HG03066 (cell line): ENCODE measurements at regions not wholly inside any gene's neighbourhood (a gene's known extent, or its start where the extent isn't known, plus 50 kb on each side); places are given as distances from the start of the nearest gene placed in this dataset.
"Not testable (repeated sequence)": the region's sequence is repeated elsewhere in the genome, so short reads cannot be mapped to it uniquely, and the experiment has no call there.

Experiments used
- ATAC-seq: cut with Tn5 transposase; IDR thresholded peaks from one replicate; pipeline ENCODE4 v1.9.1; 2021; ENCODE audit warnings: low read depth; ENCODE audit not compliant: unreplicated experiment

DNA sequence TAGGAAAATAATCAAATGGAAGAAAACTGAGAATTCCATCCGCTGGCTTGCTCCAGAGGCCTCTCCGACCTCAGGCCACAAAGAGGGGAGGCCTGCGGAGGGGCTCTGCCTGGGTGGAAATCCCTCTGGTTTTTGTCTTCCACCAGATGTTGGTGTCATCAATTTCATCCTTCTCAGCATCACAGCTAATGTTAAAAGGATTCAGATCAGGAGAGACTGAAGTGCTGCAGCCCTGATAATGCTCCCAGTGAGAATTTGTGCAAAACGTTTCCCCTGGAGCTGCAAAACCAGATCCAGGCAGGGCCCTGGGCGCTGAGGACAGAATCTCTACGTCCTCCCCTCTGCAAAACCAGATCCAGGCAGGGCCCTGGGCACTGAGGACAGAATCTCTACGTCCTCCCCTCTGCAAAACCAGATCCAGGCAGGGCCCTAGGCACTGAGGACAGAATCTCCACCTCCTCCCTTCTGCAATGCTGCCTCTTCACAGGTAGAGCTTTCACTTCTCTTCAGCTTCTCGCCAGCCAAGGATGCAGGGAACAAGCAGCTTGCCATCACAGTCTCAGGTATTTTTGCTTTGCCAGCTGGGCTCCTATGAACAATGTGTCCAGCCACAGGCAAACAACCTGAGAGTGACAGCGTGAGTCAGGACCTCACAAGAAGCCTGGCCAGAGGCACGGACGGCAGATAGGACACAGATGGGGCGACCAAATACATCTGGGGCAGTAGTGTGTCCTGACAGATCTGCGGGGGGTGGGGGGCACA is 81.2 kb downstream of the TMEM18 start:
- no peak for ATAC-seq

DNA sequence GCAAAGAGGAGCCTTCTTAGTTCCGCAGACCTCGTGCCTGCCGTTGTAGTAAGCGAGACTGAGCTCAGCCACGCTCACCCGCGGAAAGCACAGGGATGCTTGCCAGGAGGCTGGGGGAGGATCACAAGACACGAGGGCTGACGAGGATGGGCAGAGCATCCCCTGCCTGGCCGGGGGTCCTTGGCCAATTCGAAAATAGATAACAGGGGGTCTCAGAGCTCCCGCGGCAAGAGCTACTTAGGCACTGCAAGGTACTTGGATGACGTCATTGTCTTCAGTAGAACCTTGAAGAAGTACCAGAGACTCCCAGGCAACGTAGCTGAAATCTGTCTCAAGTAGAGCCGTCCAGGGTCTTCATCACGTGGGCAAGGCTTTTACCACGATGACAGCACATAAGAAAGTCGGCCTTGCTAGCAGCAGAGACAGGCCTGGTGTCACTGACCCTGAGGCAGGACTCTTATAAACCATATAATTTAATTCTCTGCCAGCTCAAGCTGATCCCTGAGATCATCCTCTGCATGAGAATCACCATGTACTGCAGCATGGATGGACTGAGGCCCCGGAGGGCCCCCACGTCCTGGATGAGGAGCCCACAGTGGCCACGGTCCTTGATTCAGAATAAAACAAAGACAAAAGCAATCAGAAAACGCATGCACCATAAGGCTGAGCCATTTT is 81.9 kb downstream of the TMEM18 start:
- no peak for ATAC-seq

DNA sequence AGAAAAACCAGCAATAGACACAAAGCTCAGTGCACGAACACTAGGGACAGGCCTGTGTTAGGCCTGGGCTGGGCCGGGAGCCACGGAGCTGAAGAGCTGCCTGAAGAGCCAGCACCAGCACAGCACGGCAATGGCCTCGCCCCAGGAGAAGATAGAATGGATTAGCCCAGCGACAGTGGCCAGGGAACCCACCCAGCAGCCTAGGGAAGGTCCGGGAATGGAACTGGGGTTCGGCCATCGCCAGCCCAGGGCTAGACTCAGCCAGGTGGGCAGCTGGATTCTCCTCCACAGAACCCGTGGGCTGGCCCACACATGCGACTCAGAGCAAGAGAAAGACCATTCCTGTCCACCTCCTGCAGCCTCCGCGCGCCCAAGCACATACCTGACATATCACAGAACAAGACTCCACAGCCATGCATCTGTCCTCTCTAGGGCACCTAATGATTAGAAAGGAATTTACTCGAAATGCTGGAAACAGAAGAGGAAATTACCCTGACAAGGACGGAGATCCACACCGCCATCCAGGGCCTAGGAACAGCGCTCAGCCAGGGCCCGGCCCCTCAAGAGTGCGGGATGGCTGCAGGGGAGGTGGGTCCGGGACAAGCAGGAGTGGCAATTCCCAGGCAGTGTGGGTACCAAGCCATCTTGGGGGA is 82.8 kb downstream of the TMEM18 start:
- ATAC-seq, result no peak

DNA sequence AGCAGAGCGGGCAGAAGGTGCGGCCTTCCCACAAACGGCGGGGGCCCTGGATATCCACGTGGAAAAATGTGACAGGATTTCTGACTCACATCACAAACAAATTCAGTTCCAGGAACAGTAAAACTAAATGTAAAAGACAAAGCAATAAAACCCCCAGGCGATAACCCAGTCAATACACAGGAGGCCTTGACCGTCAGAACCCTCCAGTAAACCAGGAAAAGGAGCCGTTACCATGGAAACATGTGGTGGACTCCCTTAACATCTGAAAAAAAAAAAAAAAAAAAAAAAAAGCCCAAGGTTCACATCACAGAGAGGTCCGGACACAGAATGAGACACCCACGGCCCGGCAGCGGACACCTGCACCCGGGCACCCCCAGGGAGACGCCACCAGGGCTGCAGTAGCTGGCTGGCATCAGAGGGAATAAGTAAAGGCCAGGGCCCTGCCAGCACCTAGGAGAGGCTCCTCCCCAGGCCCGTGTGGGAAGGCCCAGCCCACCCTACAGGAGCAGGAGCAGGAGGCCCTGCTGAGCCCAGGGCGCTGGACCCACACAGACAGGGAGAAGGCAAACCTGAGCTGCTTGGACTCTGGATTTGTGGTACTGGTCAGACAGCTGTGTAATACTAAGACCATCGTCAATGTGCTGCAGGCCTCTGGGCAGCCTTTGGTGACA is 83.7 kb downstream of the TMEM18 start:
- no peak for ATAC-seq

DNA sequence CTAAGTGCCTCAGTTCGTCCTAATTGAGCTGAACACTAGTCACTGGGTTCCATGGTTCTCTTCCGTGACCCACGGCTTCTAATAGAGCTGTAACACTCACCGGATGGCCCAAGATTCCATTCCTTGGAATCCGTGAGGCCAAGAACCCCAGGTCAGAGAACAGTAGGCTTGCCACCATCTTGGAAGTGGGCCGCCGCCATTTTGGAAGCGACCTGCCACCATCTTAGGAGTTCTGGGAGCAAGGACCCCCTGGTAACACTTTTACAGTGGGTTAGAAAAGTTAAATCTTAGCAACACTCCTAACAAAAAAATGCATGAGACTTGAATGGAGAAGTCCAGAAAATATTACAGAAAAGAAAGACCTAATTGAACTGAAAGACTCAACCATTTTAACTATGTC is 84.5 kb downstream of the TMEM18 start:
- no peak for ATAC-seq

DNA sequence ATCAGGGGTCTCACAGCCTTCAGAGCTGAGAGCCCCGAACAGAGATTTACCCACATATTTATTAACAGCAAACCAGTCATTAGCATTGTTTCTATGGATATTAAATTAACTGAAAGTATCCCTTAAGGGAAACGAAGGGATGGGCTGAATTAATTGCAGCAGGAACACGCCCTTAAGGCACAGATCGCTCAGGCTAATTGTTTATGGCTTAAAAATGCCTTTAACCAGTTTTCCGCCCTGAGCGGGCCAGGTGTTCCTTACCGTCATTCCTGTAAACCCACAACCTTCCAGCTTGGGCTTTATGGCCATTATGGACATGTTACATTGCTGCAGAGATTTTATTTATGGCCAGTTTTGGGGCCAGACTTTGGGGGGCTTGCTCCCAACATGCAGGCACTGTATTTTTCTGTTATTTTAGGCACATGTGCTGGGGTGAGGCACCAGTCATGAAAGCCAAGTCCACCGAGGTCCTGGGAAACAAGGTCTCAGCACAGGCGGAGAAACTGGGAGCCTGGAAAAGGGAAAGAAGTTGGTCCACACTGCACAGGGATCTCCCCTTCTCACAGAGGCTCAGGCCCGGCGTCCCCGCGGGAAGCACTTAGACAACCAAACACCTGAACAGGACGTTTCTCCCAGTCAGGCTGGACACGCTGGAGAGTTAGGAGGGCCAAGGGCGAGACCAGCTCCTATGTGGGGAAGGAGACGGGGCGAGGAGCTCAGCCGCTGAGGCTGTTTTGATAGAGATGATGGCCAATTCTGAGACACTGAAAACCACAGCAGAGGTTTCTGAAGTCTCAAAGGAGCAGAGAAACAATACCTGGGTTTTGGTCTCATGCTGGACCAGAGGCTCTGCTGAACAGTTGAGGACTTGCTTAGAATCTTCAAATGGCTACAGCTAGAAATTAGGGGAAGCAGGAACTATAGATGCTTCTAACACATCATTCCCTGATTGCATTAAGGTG is 86.7 kb downstream of the TMEM18 start:
- no peak for ATAC-seq

DNA sequence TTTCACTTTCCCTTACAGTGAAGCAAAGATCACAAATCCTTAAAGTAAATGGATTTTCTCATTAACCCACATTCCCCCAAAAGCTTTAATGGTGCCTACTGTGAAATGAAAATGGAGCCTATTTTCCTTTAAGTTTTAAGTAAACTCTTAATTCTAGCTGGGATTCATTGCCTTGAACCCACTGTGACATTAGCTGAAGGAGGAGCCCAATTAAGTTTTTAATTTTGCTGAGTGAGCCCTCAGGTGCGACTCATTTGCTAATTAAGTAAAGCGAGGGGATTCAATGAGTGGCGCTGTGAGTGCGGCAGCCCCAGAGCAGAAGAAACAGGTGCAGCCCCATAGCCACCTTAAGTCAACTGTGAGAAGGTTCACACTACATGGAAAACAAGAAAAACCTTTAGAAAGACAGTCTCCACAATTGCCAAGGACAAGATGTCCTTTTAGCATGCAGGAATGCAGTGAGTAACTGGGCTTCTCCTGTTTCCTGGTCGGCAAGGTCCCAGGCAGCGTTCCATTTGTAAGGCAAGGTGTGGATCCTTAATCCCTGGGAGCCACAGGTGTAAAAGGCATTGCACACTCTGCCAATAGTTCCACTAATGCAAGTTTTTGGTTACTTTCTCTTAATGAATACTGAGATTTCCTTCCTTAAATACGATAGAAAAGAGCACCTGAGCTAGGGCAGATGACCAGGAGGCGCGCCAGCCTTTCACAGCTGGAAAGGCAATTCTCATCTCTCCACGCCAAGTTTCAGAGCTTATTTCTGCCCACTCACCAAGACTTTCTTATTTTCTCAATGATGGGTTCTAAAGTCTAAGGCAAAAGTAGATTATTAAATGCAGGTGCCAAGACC is 87.7 kb downstream of the TMEM18 start:
- ATAC-seq, result no peak

DNA sequence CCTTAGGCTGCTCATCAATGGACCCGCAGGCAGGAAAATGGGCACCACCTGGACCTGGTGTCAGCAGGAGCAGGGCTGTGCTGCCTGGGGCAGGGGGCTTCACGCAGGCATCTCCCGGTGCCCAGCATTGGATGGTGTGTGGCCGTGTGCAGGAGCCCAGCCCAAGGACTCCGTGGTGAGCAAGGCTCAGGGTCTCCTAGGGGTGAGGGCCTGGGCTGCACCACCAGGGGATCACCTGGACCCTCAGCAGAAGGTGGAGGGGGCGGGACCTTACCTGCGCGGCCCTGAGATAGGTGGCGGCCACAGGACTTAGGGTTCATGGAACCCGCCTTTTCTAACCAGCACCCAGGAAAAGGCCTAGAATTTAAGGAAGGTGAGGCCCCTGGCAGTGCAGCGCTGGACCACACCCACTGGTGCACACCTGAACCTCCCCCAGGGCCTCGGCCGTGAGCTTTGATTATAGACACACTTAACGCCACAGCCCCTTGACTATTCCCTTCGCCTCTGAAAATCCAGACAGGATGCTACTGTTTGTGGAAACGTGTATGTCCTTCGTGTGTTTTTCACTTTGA is 89.0 kb downstream of the TMEM18 start:
- no peak for ATAC-seq

DNA sequence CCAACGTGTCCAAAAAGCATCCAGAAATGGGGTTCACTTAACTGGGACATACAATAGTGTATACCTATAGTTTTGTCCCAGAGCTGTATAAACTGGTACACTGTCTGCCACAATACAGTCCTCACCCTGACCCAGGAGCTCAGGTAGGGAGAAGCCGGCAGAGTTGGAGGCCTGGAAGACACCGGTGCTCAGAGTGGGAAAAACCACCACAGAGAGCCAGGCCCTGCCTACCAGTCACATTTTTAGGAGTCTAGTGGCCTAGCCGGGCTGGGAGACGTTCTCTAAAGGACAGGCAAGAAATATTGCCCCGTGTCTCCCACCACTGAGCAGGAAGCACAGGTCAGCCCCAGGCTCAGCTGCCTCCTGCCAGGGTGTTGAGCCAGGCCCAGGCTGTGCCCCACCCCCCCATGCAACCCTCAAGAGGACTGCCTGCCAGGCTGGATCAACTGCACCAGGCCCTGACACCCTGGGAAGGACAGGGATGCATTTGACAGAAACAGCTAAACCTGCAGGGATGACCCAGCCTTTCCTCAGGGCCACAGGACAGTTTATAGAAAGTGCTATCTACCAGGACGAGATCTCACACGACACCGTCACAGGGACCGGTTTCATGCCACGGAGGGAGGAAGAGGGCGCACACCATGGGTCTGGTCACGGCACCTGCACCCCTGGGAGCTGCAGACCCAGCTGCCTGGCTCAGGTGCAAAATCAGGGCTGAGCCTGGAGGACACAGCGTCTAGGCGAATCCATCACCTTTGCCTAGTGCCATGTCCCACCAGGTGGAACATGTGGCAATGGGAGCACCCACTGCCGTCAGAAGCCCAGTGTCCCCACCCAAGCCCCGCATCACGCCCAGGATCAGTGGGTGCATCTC is 89.9 kb downstream of the TMEM18 start:
- ATAC-seq, result no peak

DNA sequence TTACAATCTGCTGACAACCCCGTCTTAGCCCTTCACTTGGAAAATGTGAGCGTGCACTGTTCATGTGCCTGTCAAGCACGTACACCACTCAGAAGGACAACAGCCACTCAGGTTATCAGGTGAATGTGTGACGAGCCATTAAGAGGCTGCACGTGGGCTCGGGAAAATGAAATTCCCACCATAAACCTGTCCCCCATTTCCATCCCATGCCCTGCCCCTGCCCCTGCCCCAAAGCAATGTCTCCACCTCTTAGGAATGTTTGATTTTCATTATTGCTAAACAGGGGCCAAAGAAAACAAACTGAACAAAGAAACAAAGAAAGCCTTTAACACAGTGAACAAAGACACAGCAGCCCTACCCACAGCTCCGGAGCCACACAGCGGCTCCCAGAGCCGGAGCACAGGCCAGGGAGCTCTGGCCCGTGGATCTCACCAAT is 90.5 kb downstream of the TMEM18 start:
- no peak for ATAC-seq

DNA sequence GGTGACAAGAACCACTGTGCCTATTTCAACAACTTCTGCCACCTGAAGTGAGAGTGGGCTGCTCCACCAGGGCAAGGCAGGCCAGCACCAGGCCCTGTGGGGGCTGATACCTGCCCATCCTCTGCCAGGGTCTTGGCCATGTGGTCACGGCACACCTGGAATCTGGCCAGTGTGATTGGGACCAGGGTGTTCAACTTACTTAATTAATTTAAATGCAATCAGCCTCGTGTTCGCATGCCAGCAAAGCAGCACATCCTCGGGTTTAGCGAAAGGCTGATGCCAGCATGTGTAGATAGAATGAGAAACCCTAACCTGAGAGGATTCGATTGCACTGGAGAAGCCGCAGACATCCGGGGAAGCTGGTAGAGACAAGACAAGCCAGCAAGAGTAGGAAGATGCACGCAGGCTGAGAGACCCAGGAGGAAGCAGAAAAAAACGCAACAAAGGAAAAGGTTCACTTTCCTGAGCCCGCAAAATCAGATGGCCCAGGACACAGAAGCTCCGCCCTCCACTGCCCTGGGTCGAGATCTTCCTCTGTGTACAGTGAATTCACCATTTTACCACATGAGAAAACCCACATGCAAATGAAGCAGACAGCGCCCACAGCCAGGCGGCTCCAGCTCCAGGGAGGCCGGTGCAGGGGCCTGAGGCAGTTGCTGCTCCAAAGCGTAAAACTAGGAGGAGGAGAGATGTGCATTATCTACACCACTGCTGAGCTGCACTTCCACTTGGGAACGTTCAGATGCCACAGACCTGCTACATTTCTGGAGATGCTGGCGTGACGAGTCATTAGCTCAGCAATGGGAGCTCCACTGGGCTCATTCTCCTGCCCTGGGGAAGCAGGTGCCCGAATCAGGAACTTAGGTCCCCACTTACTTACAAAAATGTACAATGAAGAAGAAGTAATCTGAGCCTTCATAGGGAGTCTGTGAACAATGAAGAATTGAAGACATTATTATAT is 92.1 kb downstream of the TMEM18 start:
- ATAC-seq, result peak; percentile 92

DNA sequence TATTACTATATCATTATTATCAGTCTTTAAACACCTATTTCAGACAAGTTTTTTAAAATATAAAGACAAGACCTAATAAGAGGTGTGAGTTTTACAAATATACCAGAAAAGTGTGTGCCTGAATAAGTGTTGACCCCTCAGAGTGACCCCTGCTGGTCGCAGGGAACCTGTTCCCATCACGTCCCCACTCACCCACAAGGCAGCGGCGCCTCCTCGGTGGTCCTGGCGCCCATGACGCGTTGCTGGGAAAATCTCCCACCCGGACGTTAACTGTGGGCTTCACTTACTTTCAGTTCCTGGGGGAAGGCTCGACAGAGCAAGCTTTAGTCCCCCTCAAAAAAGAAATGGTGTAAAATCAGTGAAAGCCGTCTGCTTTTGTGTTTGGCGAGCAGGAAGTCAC is 93.5 kb downstream of the TMEM18 start:
- no peak for ATAC-seq

DNA sequence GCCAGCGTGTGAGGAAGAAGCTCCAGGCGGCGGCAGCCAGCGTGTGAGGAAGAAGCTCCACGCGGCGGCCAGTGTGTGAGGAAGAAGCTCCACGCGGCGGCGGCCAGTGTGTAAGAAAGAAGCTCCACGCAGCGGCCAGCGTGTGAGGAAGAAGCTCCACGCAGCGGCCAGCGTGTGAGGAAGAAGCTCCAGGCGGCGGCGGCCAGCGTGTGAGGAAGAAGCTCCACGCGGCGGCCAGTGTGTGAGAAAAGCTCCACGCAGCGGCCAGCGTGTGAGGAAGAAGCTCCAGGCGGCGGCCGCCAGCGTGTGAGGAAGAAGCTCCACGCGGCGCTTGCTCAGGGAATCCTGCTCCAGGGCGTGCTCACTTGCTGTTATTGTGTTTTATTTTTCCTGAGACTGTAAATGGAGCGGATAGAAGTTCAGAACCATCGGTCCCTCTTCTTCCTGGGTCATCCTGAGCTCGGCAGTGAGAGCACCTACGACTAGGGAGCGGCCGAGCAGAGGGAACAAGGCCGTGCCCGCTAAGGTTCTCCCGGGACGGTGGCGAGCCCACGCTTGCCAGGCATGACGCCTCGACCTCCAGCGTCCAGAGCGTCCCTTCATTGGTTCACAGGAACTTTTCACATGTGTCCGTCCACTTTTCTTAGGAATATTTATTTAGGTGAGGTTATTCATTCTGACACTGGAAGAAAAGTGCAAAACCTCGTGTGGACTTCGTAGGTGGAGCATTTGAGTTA is 94.2 kb downstream of the TMEM18 start:
- ATAC-seq, result no peak

DNA sequence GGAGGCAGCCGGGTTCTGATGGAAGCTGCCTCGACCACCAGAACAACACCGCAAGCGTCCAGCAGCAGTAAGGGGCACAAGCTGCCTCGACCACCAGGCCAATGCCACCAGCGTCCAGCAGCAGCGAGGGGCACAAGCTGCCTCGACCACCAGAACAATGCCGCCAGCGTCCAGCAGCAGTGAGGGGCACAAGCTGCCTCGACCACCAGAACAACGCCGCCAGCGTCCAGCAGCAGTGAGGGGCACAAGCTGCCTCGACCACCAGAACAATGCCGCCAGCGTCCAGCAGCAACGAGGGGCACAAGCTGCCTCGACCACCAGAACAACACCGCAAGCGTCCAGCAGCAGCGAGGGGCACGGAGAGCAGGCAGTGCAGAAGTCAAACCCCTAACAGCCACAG is 94.9 kb downstream of the TMEM18 start:
- not testable (repeated sequence) for ATAC-seq

DNA sequence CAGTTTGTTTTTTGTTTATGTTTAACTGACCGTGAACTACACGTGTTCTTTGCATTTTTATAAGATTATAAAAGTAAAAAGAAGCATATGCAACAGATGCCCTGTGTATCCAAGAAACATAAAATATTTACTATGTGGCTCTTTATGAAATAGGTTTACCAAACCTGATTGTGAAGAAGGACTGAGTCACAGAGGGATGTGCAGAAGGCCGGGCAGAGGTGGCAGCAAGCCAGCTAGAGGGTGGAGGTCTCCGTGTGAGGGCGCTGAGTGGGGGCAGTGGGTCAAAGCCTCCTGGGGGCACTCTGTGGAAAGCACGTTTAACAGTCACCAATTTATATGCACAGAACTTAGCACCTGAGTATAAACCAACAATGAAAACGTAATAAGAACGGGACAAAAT is 97.2 kb downstream of the TMEM18 start:
- no peak for ATAC-seq

DNA sequence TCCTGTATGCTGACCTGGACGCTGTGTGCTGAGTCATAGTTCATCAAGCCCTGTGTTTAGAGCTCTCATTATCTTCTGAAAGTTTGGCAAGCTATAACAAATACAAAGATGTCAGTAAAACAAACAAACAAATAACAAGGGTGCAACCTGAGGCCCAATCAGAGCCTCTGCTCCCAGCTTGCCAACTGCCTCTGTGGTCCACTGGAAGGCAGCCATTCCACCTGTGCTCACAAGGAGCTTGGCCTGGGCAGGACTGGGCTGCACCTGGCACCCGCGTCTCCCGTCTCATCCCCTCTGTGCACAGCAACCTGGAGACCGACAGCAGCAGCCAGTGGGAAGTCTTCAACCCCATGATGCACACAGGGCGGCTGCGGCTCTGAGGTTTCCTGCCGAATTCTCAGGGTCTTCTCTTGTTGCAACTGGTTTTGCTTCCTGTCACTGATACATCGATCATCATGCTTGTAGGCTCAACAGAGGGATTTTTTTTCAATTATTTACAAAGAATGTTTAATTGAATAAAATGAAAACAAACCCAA is 97.8 kb downstream of the TMEM18 start:
- ATAC-seq, result no peak
